ENCODE measurements at regions not wholly inside any gene's neighbourhood (a gene's known extent, or its start where the extent isn't known, plus 50 kb on each side); places are given as distances from the start of the nearest gene placed in this dataset.

GRCh38 chr5:130279386-130279785, 375.1 kb downstream of the CHSY3 start:
- TF ChIP-seq CTCF (IDR thresholded peaks at IDR 0.05; ENCODE audit: control extremely low read depth in 1 of 3, insufficient read depth in 1 of 3, low read depth in 1 of 3, low read length in 3 of 3) (no peak), SUZ12 (IDR thresholded peaks at IDR 0.05; ENCODE audit: low read length) (no peak), RXRA (IDR thresholded peaks at IDR 0.05; ENCODE audit: insufficient read depth, low read depth, low read length) (no peak), HDAC2 (IDR thresholded peaks at IDR 0.05; ENCODE audit: borderline replicate concordance in 1 of 2, low read depth in 2 of 2, low read length in 2 of 2) (no peak), SRF (IDR thresholded peaks at IDR 0.05; ENCODE audit: low read depth, low read length) (no peak), CHD2 (IDR thresholded peaks at IDR 0.05; ENCODE audit: low read length) (no peak)

Measured in H1 (cell line).